ENCODE measurements at regions not wholly inside any gene's neighbourhood (a gene's known extent, or its start where the extent isn't known, plus 50 kb on each side); places are given as distances from the start of the nearest gene placed in this dataset.

DNA sequence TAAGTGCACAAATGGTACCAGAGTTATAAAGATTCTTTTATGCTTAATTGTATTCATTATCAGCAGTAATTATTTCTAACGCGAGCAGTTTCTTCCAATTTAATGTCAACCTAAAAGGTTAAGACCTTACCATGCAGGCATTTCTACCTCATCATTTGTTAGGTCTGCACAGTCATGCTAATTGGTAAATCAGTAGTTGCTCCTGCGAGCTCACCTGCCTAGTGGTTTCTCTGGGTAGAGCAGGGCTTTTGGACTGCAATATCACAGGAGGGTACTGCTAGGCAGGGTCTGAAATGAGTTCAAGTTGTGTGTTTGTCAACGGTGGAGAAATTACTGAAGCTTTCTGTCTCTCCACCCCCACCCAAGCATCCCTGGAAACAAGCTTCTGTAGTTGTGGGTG is 558.5 kb upstream of the MGMT start:
- TF ChIP-seq, protein P1, sequence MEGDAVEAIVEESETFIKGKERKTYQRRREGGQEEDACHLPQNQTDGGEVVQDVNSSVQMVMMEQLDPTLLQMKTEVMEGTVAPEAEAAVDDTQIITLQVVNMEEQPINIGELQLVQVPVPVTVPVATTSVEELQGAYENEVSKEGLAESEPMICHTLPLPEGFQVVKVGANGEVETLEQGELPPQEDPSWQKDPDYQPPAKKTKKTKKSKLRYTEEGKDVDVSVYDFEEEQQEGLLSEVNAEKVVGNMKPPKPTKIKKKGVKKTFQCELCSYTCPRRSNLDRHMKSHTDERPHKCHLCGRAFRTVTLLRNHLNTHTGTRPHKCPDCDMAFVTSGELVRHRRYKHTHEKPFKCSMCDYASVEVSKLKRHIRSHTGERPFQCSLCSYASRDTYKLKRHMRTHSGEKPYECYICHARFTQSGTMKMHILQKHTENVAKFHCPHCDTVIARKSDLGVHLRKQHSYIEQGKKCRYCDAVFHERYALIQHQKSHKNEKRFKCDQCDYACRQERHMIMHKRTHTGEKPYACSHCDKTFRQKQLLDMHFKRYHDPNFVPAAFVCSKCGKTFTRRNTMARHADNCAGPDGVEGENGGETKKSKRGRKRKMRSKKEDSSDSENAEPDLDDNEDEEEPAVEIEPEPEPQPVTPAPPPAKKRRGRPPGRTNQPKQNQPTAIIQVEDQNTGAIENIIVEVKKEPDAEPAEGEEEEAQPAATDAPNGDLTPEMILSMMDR (IDR thresholded peaks at IDR 0.05; ENCODE audit: low read length): no peak
- TF ChIP-seq EZH2 (IDR thresholded peaks at IDR 0.05; ENCODE audit: borderline replicate concordance, low read length): no peak
